ENCODE measurements at regions not wholly inside any gene's neighbourhood (a gene's known extent, or its start where the extent isn't known, plus 50 kb on each side); places are given as distances from the start of the nearest gene placed in this dataset.

DNA sequence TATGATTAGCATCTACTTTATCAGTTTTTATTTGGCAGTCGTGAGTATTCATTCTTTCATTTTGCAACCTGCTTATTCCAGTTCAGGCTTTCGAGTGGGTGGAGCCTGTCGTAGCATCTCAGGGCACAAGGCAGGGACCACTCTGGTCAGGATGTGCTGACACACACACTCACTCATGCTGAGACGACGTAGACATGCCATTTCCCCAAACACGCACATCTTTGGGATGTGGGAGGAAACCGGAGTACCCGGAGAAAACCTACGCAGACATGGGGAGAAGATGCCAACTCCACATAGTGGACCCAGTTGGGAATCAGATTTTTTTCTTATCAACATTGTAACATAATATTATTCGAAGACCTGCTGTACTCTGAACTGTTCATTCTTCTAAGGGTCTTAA is 756.5 kb upstream of the RBFOX1 start:
- DNase-seq (ENCODE audit: low spot score) = no peak

DNA sequence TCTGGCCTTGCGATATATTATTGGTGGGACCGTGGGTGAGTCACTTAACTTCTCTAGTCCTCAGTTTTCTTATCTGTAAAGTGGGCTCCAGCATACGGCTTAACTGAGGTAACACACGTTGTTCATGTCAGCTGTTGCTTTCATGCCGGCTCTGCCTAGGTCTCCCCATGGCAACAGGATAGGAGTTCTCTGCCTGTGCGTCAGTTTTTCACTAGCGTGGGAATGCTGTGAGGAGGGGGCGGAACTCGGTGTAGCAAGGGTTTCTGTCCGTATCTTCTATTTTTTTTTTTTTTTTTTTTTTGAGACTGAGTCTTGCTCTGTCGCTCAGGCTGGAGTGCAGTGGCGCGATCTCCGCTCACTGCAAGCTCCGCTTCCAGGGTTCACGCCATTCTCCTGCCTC is 758.5 kb upstream of the RBFOX1 start:
- no peak for DNase-seq (ENCODE audit: low spot score)

DNA sequence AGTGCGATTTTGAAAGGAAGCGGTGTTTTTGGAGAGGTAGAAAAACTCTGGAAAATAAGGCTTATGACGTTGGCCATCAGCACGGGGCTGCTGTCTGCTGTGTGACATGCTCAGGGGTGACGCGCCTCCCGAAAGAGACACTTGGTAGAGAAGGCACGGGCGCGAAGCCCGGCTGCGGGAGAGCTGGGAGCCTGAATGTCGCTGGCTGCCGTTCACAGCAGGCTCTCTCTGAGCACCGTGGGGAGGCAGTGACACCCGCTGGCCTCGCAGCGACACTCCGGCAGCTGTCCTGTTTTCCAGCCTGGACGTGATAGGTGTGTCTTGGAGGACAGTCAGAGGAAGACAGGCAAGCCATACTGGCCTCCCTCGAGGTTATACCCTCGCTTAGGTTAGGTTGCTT is 759.1 kb upstream of the RBFOX1 start:
- DNase-seq (ENCODE audit: low spot score) = no peak

DNA sequence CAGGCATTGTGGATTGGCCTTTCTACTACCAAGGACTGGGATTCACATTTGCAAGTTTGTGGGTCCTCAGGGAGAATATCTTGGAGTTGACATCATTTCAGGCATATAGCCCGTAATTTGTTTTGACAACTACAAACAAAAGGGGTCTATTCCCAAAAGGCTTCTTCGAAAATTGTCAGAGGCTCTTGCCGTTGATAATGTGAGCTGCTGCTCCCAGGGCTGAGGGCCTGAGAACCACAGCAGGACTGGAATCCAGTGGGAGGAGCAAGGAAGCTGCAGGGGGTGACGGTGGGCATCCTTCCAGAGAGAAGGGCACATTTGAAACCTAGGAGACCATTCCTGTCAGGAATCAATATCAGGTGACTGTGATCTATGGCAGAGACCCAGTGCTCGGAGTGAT is 761.6 kb upstream of the RBFOX1 start:
- DNase-seq (ENCODE audit: low spot score) = no peak

DNA sequence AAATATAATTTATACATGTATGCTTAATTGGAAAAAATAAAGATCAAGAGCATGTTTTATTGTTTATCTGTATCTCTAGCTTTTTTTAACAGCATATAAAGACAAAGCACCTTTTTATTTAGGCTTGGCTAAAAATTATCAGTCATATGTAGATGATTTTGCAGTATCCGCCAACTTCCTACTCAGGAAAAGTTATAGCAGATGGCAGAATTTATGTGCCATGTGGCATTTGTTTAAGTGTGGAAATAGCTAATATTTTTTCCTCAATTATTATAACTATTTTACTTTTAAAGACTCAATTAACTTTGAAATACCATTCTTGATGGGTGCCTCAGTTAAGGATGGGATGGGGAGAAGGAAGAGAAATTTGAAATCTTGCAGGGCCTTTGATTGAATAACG is 762.1 kb upstream of the RBFOX1 start:
- DNase-seq (ENCODE audit: low spot score) = no peak

DNA sequence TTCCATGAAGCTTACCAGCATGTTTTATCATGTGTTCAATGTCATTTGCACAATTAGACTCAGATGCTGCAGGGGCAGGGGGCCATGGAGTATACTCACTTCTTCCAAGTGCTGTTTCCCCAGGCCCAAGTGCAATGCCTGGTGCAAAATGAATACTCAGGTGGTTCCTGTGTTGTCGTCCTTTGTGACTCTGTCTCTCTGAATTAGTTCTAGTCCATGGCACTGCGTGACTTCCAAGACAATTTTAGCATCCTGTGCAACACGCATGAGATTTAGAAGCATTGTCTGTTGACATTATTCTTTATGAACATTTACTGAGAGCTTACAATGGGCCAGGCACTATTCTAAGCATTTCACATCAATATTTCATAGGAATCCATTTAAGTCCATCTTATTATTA is 769.7 kb upstream of the RBFOX1 start:
- no peak for DNase-seq (ENCODE audit: low spot score)

DNA sequence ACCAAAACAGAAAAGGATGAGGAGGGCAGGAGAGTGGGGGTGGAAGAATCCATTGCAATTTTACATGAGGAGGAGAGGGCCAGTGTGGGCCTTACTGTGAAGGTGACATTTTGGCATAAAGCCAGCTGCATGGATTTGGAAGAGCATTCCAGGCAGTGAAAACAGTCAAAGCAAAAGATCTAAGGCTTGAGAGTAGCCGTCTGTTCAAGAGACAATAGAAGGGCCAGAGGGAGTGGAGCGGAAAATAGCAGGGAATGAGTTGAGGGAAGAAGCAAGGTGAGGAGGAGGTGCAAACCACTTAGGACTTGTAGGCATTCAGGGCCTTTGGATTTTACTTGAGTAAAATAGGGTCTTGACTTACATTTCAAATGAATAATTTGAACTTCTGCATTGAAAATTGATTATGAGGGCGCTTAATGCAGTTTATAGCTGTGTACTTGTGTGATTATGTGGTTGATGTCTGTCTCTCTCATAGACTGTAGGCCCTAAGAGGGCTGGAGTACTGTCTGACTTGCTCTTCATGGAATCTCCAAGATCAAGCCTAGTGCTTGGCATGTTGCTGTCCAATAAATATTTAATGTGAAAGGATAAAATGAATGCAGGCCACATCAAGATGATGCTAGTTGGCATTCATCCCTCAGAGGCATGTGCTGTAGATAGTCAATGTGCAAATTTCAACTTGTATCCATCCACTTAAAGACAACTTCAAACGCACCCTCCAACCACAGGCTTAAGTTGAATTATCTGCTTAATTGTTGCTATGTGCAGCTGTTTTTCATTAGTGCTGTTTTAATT is 772.1 kb upstream of the RBFOX1 start:
- no peak for DNase-seq (ENCODE audit: low spot score)

DNA sequence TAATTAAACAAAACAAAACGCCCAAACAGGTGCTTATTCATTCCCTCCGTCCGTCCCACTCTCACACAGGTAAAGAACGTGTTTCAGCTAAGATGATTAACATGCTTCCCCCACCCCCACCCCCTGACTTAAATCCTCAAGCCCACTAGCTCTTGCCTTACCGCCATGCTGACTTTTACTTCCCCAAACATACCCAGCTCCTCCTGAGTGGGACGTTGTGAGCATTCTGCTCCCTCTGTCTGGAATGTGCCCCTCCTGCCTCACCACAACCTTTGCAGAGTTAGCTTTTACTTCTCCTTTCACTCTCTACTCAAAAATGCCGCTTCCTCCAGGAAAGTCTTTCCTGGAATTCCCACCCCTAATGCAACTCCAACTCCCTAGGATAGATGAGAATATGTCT is 774.0 kb upstream of the RBFOX1 start:
- no peak for DNase-seq (ENCODE audit: low spot score)

DNA sequence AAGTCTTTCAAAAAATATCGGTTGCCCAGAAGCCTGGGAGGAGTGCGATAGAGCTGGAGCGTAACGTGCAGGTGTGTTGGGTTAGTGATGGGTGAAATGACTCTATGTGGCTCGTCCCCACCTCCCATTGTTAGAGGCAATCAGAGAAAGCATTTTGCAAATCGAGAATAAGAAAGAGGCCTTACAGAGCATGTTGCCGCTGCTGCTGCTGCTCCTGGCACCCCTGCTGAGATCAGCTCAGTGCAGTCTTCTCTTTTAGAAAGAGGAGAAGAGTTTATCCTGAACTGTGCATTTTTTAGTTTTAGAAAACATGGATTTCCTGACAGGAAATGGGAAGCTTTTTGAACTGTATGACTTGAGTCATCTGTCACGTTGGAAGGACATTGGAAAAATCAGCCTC is 774.5 kb upstream of the RBFOX1 start:
- no peak for DNase-seq (ENCODE audit: low spot score)

DNA sequence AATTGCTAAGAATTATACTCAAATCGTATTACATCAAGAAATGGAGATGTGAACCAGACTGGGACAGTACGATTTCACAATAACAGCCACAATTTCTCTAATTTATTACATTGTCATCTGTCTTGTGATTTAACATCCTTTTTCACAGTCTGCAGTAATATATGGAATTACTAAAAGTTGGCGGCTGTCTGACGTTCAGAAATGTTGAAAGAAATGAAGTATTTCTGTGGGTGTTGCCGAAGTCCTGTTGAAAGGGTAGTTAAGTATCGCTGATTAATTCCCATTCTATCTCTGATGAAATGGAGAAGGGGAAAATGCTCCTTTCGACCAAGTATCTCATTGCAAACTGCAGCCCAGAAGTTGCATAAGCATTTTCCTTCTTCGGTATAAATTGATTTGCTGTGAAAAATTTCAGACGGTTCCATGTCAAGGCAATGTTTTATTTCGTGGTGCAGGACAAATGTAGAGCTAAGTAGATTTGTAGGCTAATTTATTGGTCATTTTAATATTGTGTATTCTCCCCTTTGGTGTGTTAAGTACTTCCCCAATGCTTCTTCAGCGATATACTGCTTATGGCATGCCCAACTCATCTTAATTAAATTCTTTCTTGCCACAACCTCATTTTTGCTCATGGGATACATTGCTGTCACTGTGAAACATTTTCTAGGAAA is 775.2 kb upstream of the RBFOX1 start:
- DNase-seq (ENCODE audit: low spot score) = no peak

DNA sequence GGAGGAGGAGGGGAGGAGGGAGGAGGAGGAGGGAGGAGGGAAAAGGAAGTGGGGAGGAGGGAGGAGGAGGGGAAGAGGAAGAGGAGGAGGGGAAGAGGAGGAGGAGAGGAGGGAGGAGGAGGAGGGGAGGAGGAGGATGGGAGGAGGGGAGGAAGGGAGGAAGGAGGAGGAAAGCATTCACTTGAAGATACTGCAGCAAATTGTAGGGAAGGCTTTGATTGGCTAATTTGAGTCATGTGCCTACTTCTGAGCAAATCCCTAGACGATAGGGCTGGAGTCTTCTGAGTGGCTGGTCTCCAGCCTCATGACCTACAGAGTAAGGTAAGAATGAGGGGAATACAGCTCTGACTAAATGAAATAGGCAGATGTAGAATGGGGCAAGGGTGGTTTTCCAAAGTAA is 783.2 kb upstream of the RBFOX1 start:
- no peak for DNase-seq (ENCODE audit: low spot score)

DNA sequence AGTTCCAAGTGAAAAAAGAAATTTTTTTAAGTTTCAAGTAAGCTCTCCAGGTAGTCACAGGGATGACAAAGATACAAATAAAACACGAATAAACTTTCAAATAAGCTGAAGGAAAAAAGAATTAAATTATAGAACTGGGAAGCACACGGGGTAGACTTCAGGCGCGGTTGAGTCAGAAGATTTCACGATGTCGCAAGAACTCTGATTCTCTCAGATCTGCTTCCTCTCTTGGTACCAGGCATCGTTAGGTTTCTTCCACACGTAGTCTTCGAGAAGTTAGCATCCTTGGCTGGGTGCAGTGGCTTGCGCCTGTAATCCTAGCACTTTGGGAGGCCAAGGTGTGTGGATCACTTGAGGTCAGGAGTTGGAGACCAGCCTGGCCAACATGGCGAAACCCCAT is 784.1 kb upstream of the RBFOX1 start:
- DNase-seq (ENCODE audit: low spot score) = no peak

DNA sequence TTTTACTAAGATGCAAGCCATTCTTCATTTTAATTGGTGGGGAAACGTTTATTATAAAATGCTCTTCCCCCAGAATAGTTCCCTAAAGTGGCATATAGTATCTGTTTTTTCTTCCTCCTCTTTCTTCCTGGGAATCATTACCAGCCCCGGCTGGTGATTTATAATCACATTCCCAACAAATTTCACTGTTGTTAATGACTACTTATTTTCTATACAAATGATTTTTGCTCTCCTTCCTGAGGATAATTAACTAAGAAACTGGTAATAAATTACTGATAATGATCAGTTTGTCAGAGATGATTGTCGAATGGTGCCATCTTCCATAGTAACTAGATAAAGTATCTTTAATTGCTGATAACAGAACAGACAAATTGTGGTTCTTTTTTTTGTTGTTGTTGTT is 785.5 kb upstream of the RBFOX1 start:
- no peak for DNase-seq (ENCODE audit: low spot score)

DNA sequence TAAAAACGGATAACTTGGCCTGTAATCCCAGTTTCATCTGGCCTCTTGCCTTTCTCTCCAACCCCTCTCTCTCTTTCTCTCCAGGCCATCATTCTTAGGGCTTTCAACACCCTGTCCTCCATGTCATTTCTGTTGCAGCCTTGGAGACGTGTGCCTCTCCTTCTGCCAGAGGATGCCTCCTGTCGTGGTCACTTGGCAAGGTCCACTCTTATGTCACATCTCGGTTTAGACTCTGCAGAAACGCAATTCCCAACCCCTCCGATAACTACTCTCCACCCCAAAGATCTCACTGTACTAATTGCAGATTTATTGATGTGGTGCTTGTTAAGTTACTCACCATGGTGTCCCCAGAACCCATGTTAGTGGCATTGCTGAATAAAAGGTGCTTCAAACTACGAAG is 787.3 kb upstream of the RBFOX1 start:
- no peak for DNase-seq (ENCODE audit: low spot score)

DNA sequence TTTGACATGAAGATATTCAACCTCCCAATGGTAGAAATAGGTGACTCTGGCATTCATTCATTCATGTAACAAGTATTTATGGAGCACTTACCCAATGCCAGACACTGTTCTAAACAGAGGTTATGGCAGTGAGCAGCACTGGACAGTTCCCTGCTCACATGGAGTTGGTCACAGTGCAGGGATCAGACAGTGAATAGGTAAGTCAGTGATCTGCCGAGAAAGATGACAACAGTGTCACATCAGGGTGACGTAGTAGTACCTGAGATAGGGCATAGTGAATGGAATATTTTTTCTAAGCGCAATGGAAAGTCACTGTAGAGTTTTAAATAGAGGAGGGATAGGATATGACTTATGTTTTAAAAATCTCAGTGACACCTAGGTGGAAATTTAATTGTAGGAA is 791.4 kb upstream of the RBFOX1 start:
- no peak for DNase-seq (ENCODE audit: low spot score)

DNA sequence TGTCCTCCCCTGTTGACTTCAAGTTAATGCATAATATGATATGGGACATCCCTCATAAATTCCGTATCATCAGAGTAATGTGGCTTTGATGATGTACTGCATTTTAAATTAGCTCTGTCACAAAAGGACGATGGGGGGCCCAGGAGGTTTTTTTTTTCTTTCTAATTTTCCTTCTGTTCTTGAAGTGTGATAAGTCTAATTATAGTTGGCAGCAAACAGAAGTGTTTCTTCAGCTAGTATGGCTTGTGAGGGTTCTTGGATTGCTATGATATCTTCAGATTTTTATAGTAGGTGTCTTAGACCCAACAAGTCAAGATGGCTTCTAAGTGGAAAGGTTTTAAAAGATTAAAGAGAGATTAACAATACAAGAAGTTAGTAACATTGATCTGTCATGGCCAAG is 796.2 kb upstream of the RBFOX1 start:
- no peak for DNase-seq (ENCODE audit: low spot score)

DNA sequence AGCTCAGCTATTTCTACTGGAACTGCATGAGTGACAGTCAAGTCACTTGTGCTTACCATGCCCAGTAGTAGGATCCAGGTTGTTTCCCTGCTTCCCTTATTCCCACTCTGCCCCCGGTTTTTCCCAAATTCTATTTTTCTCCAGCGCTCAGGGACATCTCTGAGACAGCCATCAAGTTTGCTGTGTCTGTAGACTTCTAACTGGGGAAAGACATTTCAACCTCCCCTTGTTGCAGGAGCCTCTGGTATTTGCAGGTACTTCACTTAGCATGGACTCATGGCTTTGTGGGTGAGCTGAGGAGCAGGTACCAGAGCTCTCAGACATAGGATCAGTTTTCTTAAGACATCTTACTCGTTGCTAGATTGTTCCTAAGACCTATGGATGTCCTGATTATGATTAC is 801.6 kb upstream of the RBFOX1 start:
- DNase-seq (ENCODE audit: low spot score) = no peak

DNA sequence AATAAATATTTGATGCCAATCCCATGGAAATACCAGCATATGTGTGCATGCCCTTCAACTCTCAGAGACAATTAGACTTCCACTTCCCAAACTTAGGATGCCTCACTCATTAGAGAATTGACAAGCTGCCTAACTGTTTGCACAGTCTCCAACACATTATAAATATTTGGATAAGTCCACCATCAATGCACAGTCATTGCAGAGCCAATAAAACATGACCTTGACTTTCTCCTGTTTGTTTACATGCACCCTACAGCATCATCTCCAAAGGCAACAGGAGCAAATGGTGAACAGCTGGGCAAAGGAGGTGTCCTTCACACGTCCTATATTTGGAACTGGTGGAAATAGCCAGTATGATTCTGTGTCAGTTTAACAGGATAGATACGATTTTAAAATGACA is 804.4 kb upstream of the RBFOX1 start:
- no peak for DNase-seq (ENCODE audit: low spot score)

DNA sequence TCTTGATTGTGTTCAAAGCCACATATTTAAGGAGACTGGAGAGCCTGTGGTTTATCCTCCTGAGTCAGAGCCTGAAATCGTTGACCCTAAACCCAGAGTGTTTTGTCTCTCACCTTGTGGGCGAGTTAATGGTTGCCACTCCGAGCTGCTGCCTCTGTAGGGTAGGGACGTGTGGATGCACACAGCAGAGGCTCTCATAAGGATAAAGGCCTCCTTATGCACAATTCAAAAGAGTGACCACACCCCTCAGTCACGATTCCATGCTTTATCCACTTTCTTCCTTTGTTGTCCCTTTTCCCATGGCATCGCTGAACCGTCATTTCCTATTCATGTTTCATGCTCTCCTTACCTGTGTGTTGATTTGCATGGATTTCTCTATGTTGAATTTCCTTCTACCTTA is 805.0 kb upstream of the RBFOX1 start:
- DNase-seq (ENCODE audit: low spot score) = no peak

DNA sequence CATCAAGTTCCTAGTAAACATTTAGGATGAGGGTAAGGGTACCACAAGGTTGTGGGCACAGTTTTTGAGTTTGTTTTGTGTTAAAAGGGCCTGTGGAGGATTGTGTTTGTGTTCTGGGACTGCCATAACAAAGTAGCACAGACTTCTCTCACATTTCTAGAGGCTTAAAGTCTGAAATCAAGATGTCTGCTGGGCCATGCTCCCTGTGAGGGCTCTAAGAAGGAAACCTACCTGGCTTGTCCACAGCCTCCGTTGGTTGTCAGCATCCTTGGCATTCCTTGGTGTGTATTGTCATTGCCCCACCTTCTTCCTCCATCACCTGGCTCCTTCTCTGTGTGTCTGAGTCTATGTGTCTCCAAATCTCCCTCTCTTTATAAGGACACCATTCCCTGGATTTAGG is 808.1 kb upstream of the RBFOX1 start:
- DNase-seq (ENCODE audit: low spot score) = no peak

DNA sequence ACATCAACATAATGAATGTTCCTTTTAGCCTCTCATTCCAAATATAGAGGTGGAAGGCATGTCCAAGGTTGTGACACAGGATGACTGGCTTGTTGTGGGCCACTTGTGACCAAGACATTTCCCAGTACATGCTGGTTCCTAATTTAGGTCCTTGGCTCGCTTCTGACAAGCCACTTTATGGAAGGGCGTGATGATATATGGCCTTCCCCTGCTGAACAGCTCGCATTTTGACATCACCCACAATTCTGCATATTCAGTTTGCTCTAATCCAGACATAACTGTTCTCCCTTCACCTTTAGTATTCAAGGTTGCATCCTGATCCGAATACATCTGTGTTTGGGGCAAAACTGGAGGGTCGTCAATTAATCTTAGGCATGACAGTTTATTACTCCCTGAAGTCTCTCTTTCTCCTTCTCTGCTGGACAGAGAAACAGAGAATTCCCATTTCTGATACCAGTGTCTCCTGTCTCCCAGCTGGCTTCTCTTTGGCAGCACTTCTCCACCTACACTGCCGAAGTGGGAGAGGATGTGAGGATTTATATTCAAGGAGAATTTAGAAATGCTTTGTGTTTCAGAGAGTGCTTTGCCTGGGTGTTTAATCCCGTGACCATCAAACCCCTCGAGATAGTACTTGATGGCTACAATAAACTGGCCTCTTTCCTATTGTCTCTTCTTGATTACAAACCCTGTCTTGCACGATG is 815.5 kb upstream of the RBFOX1 start:
- DNase-seq (ENCODE audit: low spot score) = no peak

DNA sequence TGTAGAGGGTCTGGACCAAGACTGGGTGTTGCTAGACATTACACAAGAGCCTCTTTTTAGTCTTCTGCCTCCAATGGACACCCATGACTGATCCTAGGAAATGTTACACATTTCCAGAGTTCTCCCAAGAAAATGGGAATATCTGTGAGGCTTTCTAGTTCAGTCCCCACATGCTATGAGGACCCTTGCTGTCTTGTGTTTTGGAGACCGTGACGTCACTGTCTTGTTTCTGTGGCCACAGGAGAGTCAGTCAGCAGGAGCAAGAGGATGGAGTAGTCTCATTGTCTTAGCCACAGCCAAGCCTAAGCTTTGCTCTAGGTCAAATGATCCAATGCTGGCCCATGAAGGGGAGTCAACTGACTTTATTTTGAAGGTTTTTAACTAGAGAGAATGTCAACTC is 820.1 kb upstream of the RBFOX1 start:
- no peak for DNase-seq (ENCODE audit: low spot score)

DNA sequence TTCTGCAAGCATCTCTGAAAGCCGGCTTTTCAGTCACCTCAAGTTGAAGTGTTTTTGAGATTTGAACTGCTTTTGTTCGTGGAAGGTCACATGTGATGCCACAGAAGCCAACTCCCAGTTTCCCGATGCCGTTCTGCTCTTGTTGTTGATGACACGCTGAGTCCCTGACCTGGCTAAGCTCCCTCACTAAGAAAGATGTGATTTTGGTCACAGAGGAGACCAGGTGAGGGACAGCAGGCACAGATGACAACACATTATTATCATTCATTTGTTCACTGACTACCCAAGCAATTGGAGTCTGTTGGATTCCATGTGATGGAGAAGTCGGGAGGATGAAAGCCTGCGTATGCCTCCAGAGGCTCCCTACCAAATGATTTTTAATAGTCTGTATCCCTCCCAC is 822.4 kb upstream of the RBFOX1 start:
- no peak for DNase-seq (ENCODE audit: low spot score)

DNA sequence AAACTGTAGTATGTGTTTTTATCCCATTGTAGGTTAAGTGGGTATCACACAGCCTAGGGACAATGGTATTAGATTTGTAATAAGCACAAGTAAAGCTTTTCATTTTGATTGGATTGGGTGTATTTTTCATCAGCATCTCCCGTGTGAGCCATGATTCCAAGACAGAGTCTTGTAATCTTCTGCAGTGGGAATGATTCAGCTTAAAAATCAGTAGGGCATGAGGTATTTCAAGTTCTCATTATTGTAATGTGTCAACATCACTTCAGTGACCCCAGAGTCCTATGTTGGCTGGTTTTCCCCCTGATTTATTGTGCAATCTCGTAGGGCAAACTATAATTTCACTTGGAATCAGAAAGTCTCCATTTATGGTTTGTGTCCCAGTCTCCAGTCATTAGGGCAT is 833.2 kb upstream of the RBFOX1 start:
- no peak for DNase-seq (ENCODE audit: low spot score)
